Medulla oblongata (tissue), 1 donor: ENCODE measurements at regions not wholly inside any gene's neighbourhood (a gene's known extent, or its start where the extent isn't known, plus 50 kb on each side); places are given as distances from the start of the nearest gene placed in this dataset.
A peak's percentile ranks its signal among the peaks of the same experiment; 100 is the strongest.
"Not testable (repeated sequence)": the region's sequence is repeated elsewhere in the genome, so short reads cannot be mapped to it uniquely, and the experiment has no call there.

Experiments used
- DNase-seq: peaks from one replicate; pipeline ENCODE4 v3.0.0-alpha.2; 2015; ENCODE audit errors: extremely low spot score

DNA sequence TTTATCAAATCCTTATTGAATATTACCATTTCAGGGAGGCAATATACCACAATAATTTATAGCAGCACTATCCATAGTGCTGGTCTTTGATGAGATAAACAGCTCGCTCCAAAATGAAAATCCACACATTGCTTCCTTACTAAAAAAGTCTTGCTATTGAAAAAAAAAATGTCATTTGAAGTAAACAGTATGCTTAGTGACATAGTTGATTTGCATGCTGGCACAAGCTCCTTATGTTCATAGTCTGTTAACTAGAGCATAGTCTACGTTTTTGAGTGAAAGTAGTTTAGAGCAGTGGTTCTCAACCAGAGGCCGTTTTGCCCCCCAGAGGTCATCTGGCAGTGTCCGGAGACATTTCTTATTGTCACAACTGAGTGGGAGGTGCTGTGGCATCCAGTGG lies 249.4 kb upstream of the PDZRN3 start:
- no peak for DNase-seq

DNA sequence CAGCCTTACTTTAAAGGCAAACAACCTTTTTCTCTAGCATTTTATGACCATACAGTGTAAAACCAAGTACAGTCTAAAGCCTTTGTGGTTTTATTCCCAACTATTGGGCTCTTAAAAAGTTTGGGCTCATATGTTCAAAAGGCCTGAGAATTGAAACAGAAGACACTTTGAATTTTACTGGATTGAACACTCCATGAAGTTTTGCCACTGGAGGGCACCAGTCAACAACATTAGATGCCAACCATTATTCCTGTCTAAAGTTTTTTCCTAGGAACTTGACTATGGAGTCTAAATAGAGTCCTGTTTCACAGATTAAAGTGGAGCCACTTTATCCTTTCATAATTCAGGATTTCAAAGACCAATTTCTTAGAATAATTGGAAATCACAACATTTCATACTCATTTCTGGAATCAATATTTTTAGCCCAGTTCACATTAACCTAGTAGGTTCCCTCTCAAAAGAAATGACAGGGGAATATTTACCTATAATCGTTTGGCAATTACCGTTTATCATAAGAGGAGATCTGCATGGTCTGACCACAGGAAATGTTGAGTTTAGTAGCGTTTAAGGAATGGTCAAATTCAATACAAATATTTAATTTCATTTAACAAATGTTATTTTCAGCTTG lies 244.1 kb upstream of the PDZRN3 start:
- peak; percentile 75 for DNase-seq

DNA sequence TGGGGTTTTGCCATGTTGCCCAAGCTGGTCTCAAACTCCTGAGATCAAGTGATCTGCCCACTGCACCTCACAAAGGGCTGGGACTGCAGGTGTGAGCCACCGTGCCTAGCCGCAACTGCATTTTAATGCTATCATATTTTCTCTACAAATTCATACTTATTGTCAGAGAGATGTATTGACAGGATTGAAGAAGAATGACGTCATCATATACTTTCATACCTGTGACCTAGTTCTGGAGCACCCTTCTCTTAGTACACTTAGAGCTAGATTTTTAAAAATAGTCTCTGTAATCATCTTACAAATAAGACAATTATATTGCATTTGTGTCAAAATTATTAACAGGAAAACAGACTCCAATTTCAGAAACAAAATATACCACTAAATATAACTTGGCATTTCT lies 242.8 kb upstream of the PDZRN3 start:
- no peak for DNase-seq

DNA sequence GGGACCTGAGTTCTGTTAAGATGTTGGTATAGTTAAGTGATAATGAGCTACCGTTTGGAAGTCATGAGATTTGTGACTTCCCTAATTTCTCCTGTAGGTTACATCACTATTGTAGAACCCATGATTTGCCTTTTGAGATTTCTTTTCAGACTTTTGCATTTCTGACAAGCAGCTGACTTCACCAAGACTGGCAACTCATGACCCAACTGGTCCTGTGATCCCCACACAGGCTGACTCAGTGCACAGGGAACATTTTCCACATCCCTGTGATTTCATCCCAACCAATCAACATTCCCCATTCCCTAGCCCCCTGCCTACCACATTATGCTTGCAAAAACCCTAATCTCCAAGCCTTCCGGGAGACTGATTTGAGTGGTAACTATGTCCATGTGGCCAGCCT lies 242.1 kb upstream of the PDZRN3 start:
- no peak for DNase-seq

DNA sequence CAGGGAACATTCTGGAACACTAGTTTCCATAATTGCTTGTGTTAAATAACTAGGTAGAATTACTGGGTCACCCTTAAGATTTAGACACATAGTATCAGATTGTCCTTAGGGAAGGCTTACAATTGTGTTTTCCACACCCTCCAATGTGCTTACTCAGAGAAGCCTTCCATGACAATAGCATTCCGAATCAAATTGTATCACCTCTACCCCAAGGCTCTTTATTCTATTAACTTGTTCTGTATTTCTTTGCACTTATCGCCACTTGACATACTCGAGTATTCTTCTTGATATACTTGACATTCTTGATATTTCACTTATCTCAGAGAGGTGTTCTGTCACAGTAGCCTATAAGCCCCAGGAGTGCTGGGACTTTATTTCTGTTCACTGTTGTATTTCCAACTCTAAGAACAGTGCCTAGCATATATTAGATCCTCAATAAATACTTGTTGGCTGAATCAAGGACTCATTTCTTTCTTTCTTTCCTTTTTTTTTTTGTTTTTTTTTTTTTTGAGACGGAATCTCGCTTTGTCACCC lies 238.9 kb upstream of the PDZRN3 start:
- no peak for DNase-seq

DNA sequence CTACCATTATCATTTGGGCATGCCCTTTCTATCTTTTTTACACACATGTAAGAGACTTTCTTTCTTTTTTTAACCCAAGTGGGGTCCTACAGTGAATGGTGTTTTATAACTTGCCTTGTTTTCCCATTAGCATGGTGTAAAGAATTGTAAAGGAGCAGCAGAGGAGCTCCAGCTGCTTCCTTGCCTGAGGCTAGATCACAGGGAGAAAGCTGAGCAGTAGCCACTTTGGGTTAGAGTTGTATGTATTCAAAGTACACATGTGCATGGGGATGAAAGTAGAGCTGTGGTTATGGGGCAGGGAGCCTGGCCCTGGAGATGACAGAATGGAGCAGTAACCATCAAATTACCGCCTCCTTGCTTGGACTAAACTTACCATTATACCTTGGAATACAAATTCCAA lies 231.1 kb upstream of the PDZRN3 start:
- no peak for DNase-seq

DNA sequence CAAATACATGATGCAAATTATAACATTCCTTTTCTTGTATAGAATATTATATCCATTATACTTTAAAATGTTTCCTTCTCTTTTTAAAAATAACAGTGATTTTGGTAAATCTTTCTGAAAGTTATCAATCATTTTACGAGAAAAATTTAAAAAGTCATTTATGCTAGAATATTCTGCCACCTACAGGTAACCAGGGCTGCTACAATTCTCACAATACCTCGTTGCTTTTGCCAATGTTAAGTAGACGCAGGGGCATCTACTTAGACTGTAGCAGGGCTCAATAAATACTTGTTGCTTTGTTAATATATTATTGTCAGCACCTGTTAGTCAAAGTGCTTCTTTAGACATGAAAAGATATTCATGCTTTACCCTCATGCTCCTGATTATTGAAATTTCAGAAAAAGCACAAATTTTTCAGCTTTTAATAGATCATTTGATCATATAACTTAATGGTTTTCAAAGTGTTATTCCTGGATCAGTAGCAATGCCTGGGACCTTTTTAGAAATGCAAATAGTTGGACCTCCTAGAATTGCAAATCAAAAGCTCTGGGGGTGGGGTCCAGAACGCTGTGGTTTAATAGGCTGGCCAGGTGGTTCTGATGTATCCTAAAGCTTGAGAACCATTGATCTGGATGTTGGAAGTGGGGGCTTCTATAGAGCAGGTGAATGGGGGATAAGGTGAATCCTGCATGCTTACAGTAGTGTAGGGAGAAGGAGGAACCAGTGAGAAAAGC lies 223.6 kb upstream of the PDZRN3 start:
- DNase-seq = peak; percentile 44

DNA sequence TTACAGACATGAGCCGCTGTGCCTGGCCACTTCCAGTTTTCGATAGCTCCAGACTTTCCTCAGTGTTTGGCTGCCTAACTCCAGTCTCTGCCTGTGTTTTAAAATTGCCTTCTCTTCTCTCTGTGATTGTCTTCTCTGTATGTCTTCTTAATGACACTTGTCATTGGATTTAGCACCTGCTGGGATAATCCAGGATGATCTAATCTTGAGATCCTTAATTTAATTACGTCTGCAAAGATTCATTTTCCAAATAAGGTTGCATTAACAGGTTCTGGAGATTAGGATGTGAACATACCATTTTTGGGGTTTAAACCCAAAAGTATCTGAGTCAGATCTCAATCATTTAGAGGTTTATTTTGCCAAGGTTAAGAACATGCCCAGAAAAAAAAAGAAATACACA lies 222.2 kb upstream of the PDZRN3 start:
- DNase-seq = no peak

DNA sequence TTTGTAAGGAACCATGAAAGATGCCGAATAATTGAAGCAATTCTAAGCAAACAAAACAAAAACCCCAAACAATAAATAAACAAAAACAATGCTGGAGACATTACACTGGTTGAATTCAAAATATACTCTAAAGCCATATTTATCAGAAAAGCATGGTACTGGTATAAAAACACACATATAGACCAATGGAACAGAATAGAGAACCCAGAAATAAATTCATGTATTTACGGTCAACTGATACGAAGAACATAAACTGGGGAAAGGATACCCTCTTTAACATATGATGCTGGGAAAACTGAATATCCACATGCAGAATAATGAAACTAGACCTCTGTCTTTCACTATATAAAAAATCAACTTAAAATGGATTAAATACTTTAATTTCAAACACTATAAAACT lies 214.3 kb upstream of the PDZRN3 start:
- no peak for DNase-seq

DNA sequence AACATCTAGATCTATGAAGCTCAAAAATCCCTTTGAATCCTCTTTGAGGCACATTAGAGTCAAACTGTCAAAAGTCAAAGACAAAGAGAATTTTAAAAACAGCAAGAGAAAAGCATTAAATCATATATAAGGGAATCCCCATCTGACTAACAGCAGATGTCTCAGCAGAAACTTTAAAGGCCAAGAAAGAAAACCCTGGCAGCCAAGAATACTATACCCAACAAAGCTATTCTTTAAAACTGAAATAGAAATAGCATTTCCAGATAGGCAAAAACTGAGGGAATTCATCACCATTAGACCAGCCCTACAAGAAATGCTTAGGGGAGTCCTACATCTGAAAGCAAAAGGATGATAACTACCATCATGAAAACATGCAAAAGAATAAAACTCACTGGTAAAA lies 211.2 kb upstream of the PDZRN3 start:
- no peak for DNase-seq

DNA sequence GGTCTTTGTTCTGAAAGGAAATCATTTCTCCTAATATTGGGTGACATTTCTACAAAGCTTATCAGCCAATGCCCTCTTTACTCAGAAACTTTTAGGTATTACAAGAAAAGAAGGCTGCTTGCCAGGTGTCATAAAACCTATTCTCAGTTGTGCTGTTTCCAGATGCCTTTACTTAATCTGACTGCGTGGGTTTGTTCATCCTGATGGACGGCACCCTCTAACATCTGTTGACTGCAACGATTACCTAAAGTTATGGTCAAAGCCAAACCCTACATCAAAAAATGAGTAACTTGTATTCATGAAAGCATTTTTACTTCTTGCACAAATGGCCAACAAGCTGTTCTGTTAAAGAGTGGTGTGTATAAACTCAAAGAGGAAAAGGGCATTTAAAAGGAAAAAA lies 207.7 kb upstream of the PDZRN3 start:
- no peak for DNase-seq

DNA sequence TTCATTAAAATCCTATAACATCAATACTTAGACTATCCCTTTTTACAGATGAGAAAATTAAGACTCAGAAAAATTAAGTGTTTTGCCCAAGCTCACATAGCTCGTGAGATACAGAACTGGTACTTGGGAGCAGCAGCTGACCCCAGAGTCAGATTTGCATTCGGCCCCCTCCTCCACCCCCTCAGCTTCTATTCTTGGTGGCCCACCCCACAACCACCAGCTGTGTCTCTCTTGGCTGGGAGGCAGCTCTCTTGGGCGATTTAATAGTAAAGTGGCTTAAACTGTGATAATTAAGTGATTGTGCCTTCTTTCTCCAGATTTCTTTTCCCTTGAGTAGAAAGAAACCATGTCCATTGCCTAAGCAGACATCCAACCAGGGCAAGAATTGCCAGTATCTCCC lies 203.6 kb upstream of the PDZRN3 start:
- DNase-seq = no peak

DNA sequence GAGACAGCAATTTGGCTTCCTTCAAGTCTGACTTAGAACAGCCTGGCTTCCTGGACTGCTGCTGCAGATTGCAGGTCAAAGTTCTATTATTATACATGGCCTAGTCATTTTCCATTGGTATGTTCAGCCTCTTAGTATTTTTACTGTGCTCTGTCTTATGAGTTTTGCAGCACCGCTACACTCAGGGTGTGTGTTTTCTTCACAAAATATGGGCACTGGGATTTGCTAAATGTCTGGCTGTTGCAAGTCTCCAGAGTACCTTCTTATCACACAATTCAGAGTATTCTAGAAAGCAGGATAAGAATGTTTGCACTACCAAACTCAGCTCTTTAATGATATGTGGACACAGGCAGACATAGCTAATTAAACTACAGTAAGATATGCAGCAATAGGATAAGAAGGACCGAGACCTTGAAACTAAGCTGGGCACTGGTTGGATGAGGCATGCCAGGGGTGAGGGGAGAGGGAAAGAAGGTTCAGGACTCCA lies 203.0 kb upstream of the PDZRN3 start:
- no peak for DNase-seq

DNA sequence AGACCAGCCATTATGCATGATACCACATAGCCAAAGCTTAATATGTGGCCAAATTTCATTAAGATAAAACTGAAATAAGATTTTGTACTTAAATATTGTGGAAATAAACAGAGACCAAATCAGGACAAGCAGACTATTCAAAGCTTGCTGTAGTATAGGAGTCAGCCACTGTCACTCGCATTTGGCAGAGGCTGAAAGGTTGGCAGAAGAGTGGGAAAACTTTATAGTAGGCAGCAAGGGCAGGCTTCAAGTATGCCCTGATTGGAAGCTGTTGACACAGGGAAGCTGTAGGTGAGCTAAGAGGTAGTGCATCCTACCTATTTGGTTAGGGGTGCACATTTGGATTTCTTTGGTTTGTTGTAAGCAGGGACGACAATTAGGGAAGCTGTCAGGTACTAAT lies 202.5 kb upstream of the PDZRN3 start:
- no peak for DNase-seq

DNA sequence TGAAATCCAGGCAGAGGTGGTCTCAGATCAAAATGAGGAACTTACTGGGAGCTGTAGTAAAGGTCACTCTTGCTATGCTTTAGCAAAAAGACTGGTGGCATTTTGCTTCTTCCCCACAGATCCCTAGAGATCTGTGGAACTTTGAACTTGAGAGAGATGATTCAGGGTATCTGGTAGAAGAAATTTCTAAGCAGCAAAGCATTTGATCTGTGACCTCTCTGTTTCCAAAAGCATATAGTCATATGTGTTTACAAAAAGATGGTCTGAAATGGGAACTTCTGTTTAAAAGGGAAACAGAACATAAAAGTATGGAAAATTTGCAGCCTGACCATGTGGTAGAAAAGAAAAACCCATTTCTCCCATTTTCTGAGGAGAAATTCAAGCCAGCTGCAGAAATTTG lies 196.2 kb upstream of the PDZRN3 start:
- not testable (repeated sequence) for DNase-seq

DNA sequence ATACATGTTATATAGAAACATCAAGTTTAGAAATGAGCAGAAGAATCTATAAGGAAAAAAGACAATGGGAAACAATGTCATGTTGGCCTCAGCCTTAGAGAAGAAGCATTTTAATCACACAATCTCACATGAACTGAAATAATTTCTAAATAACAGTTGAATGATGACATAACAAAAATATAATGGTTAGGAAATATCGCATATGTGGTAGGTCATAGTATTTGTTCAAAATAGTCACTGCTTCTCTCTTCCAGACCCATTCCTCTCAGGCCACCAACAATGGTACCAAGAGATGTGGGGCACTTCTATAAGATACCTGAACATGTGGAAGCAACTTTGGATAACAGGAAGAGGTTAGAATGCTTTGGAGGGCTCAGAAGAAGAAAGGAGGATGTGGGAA lies 195.7 kb upstream of the PDZRN3 start:
- no peak for DNase-seq

DNA sequence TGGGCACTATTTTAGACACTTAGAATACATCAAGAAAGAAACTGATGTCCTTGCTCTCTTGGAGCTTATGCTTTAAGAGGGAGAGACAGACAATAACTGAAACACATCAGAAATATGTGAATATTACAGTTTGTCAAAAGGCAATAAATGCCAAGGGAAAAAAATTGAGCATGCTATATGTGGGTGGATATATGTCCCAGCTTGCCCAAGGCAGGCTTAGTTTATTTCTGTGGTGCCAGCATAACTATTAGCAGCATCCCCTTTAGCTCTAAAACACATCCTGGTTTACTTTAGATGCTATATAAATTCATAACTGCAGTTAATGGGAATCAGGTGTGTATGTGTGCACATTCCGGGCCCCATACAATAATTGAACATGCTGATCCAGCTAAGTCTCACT lies 191.2 kb upstream of the PDZRN3 start:
- no peak for DNase-seq

DNA sequence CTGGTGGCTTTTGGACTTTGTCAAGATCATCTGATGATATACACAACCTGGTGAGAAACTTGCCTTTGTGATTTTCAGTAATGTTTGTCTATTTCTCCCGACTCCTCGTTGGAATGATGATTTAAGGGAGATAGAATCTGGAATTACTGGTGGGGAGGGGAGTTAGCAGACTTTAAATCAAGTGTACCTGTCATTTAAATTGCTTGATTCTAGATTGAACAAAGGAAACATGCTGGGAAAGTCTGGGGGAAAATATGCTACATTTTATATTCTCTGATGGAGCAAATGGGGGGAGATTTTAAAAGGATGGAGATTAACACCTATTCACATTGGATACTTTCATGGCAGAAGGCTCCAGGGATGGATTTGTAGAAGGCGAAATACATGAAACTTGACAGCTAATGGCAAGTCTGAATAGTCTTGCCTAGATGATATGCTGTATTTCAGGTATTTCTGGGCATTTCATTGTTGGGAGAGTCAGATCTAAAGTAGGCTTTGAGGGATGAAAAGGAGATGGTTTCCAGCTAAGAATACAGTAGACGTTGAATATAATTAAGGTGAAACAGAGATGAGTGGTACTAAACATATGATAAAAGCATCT lies 189.1 kb upstream of the PDZRN3 start:
- DNase-seq = no peak

DNA sequence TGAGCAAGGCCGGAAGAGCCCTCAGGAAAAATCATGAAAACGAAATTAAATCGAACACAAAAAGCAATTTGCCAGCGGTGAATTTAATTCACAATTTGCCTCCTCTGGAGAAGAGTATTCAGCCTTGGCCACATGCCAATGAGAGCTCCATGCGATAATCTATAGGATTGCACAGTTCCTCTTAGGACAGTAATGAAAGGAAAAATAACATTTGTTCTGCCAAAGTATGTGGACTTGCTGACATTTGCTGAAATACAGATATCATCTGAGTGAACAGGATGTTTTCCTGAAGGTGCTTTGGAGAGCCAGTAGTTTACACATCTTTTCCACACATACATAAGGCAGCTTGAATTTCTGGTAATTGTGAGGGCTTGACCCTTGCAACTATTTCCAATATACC lies 188.6 kb upstream of the PDZRN3 start:
- DNase-seq = no peak

DNA sequence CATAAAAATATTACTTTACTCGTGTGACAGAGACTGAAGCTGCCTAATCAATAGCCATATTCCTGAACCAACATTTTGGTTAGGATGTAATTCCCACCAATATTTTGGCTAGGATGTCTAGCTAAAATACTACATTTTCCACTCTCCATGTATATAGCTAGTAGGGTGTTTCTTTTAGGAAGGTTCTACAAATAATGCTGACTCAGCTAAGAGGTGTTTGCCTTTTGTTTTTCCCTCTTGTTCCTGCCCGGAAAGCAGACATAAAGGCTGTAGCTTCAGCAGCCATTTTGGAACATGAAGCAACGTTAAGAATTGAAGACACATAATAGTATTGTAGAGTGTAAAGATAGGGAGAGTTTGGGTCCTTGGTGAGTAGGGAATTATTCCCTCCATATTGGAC lies 187.3 kb upstream of the PDZRN3 start:
- DNase-seq = no peak

DNA sequence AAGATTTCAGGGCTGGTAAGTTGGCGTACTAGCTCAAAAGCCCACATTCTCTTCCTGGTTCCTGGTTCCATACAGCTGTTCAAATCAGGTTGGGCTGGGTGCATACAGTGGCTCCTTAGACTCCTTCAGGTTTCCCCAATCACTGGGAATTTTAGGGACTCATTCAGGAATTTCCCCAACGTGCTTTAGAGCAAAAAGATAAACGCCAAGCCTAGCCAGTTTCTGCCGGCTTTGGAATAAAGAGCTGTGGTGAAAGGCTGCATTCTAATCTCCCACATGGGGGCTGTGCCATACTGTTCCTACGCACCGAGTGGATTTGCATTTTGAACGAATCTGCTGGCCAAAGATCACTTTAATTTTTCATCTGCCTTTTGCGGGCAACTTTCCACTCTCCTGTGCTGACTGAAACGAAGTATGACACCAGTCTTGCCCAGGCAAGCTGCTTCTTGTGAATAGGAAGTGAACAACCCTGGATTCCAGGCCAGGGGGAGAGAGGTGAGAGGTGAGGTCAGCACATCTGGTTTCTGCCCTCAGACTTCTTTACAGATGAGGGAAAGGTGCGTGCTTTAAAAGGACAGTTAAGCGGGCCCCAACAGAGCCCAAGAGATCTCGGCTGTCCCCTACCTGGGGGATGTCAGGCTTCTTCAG lies 184.2 kb upstream of the PDZRN3 start:
- no peak for DNase-seq

DNA sequence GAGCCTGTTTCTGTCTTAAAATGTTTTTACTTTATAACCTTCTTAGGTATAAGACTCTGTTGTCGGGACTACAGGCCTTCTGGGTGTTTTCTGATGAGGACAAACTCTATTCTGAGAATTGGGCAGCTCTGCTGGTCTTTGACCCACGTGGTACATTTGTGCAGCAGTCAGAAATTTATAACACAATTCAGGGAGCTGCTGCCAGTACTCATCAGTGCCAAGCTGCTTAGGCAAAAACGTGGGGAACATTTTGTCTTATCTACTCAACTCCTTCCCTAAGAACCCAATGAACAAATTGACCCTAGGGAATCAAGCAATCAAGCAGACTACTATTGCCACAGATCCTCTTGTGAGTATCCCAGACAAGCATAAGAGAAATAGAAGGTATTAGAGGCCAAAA lies 180.7 kb upstream of the PDZRN3 start:
- DNase-seq = peak; percentile 41

DNA sequence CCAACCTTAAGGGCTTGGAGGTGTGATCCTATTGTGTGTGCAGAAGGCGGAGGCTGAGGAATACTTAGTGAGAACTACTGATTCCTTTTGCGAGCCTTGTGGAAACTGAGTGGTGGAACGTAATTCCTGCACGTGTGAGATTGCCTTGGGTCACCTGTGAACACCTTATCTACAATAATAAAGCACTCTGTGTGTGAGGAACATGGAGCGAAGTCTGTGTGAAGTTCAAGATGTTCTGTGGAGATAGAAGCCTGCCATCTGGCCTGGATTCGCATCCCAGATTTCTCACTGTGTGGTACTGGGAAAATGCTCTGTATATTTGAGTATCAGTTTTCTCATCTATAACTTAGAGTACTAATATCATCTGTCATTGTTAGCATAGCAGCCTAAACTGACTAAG lies 179.5 kb upstream of the PDZRN3 start:
- DNase-seq = no peak
